Loucy (cell line): ENCODE measurements at regions not wholly inside any gene's neighbourhood (a gene's known extent, or its start where the extent isn't known, plus 50 kb on each side); places are given as distances from the start of the nearest gene placed in this dataset.

Experiments used
- CTCF ChIP-seq: fragments of 200-600 bp; sonication (generic); conservative IDR thresholded peaks from 2 replicates; pipeline ENCODE4 v1.5.1; 2014; ENCODE audit warnings: mild to moderate bottlenecking, antibody characterized with exemption, low read length
- EZH2phosphoT487 ChIP-seq: fragments of 200-600 bp; IDR thresholded peaks from 2 replicates; pipeline ENCODE4 v1.6.1; 2018; ENCODE audit warnings: antibody characterized with exemption, mild to moderate bottlenecking, moderate library complexity, borderline replicate concordance

- TF ChIP-seq CTCF (no peak), EZH2phosphoT487 (no peak)
These were observed 431.2 kb upstream of the PTCHD4 start for GRCh38 chr6:48542191-48542590.
